VCaP (cell line): ENCODE measurements at regions not wholly inside any gene's neighbourhood (a gene's known extent, or its start where the extent isn't known, plus 50 kb on each side); places are given as distances from the start of the nearest gene placed in this dataset.

ENCODE experiments used
- H3K27ac ChIP-seq: fragments of 450-650 bp; 2 replicates; pipeline ENCODE4 v1.5.1; 2017
- TF ChIP-seq, protein P1 (sequence below): fragments of 450-650 bp; conservative IDR thresholded peaks from 2 replicates; pipeline ENCODE4 v1.5.1; 2017; ENCODE audit warnings: mild to moderate bottlenecking, moderate library complexity

DNA sequence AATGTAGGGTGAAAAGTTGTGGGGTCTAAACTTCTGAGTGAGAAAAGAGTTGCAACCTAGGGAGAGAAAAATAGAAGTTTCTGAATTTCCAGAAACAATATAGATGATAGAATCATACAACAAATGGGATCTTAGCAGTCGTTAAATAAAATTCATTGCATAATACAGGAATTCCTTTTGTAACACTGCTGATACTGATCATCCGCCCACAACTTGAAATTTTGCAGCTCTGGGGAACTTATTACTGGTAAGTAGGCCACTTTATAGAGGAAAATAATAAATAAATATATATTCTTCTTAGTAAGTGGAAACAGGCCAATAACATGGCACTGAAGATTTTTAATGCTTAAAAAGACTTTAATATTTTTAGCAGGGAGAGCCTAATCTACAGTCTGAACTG lies 81.9 kb upstream of the SMIM30 start:
- TF ChIP-seq, protein P1, sequence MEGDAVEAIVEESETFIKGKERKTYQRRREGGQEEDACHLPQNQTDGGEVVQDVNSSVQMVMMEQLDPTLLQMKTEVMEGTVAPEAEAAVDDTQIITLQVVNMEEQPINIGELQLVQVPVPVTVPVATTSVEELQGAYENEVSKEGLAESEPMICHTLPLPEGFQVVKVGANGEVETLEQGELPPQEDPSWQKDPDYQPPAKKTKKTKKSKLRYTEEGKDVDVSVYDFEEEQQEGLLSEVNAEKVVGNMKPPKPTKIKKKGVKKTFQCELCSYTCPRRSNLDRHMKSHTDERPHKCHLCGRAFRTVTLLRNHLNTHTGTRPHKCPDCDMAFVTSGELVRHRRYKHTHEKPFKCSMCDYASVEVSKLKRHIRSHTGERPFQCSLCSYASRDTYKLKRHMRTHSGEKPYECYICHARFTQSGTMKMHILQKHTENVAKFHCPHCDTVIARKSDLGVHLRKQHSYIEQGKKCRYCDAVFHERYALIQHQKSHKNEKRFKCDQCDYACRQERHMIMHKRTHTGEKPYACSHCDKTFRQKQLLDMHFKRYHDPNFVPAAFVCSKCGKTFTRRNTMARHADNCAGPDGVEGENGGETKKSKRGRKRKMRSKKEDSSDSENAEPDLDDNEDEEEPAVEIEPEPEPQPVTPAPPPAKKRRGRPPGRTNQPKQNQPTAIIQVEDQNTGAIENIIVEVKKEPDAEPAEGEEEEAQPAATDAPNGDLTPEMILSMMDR: no peak
- no peak overlapping the region for H3K27ac ChIP-seq

DNA sequence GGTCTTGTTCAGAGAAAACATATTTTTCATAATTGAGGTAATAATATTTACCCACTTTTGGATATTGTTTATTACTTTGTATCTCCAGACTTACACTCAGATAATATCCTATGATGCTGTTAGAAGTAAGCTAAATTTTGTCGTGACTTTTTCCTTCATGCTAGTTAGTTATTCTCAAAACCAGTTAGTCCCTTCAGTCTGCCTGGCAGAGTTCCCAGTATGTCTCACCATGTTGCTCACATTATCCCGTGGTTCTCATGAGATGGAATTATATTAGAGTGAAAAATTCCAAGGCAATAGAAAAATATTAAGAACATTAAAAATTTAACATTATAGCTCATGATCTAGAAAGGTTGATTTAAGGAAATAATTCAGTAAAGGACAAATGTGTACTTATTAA lies 81.5 kb upstream of the SMIM30 start:
- TF ChIP-seq, protein P1: no peak
- no peak overlapping the region for H3K27ac ChIP-seq

DNA sequence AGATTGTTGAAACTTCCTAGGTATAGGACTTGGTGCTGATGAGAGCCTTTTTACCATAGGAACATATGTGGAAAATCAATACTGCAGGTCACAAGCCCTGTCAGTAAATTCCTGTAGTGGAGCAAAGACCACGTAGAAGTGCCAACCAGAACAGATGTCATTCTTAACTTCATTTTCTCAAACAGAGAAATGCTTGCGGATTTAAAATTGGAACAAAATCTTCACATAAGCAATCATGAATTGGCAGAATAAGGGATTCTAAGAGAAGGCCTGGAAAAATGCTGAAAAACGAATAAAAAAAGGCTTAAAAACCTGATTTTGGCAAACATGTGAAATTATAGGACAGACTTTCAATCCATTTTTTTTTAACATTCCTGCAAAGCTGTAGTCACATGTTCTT lies 80.8 kb upstream of the SMIM30 start:
- TF ChIP-seq, protein P1: no peak
- no peak overlapping the region for H3K27ac ChIP-seq

DNA sequence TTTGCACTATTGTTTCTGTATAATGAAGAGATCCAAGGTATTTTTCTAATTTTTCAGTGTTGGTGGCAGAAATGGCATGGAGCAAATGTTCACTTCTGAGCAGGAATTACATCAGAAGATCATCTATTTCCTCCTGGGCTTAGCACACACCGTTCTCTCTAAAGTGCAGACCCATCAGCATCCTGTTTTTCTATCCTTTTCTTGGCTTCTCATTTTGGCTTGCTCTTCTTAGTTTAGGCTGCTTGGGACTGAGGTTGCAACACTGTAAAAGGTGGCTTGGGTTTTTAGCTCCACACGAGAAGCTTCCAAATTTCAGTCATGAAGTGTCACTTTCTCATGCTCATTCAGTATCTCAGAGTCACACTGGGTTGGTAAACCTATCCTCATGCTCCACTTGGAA lies 79.9 kb upstream of the SMIM30 start:
- no peak overlapping the region for H3K27ac ChIP-seq
- TF ChIP-seq, protein P1: no peak

DNA sequence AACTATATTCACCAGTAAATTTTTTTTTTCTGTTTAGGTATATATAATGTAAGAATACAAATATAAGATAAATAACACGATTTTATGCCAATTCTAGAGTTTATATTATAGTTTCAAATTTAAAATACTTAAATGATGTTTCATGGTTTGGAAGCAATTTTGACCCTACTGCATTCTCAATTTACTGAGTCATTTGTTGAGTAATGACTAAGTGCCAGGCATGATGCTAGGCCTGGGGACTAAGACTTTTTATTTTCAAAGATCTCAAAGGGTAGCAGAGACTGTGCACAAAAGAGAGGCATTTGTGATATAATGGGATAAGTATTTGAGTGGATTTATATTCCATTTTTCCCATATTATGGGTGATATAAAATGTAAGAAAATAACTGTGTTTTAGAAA lies 78.9 kb upstream of the SMIM30 start:
- H3K27ac ChIP-seq: no peak overlapping the region
- TF ChIP-seq, protein P1: no peak

DNA sequence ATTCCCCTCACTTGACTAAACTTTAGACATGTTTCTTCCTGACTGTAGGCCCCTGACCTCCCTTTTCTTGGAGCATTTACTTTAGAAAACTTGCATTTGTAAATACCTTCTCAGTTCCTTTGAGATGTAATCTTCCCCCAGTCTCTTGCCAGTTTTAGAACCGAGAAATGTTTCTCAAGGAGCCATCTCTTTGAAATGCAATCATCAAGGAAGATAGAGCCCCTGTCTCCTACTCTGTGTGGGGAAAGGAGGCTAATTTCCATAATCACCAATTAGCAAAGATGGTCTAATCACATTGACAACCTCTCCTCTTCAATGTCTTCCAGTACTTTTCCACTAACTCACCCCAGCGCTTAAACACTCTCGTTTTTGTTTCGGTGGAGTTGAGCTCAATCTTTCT lies 70.0 kb upstream of the SMIM30 start:
- TF ChIP-seq, protein P1: no peak
- H3K27ac ChIP-seq: no peak overlapping the region

DNA sequence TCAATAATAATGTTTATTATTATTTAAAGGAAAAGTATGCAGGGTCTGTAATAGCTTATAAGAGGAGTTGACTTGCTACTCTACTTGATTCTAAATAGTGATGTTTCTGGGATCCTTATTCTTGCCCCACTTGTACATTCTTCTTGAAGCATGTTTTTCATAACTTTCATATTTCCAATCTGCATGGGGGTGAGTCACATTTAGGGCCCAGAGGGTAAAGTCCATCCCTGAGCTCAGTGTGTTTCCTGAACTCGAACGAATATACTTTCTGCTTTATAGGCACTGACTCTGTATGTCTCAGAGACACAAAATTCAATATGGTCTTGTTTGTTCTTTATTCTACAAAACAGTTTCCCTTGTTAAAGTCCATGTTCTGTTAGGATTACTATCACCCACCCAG lies 61.0 kb upstream of the SMIM30 start:
- H3K27ac ChIP-seq: no peak overlapping the region; the same call in 1 of the 2 replicates
- TF ChIP-seq, protein P1: no peak

DNA sequence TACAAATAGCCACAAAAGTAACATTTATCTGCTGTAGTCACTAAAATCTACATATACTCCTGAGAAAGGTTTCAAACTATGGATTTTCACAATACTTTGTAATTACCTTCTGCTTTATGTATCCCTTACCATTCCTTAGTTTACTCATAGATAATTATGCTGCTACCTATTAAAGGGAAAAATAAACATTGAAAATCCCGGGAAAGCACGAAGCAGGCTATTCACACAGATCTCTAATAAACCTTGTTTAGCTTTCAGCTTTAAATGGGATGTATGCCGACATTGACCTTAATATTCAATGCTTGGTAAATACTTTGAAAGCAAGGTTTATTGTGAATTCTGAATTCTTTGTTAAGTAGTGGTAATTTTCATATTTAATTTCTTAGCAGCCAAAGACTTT lies 58.5 kb upstream of the SMIM30 start:
- H3K27ac ChIP-seq: peak overlapping the region; percentile 87
- TF ChIP-seq, protein P1: no peak

DNA sequence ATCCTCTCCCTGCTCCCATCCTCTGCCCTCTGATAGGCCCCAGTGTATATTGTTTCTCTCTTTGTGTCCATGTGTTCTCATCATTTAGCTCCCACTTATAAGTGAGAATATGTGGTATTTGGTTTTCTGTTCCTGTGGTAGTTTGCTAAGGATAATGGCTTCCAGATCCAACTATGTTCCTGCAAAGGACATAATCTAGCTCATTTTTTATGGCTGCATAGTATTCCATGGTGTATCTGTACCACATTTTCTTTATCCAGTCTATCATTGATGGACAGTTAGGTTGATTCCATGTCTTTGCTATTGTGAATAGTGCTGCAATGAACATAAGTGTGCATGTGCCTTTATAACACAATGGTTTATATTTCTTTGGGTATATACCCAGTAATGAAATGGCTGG lies 57.8 kb upstream of the SMIM30 start:
- H3K27ac ChIP-seq: peak overlapping the region; percentile 87
